Activated CD4-positive, alpha-beta T cell treated with anti-CD3 and anti-CD28 coated beads, Interleukin-2, Interleukin-6, amounts not matched to agents 100 ng/mL and 50 ng/mL, durations not matched to agents 16 hours and 8 hours (primary cell): ENCODE measurements at regions not wholly inside any gene's neighbourhood (a gene's known extent, or its start where the extent isn't known, plus 50 kb on each side); places are given as distances from the start of the nearest gene placed in this dataset.
"Not testable (repeated sequence)": the region's sequence is repeated elsewhere in the genome, so short reads cannot be mapped to it uniquely, and the experiment has no call there.

Experiments
- DNase-seq: peaks from one replicate; pipeline ENCODE4 v3.0.0-alpha.2; 2020

- DNase-seq = no peak
These were observed 442.2 kb downstream of the SLC6A15 start for GRCh38 chr12:84470361-84470760.

DNA sequence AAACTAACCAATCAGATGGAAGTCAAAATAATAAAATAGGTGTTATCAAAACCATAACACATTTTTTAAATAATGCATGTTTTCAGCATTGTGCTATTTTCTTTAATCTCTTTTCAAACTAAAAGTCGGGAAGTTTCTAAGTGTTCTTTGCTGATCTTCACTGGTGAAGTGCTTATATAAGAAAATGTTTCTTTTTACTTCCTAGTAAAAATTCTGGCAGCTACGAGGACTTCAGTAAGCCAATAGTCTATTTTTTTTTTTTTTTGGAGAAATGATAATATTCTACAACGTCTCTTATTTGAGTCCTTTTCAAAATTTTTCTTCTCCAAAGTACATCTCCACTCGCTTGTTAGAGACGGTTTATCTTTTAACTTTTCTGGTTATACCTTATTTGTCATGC is 448.0 kb downstream of the SLC6A15 start:
- DNase-seq = no peak

GRCh38 chr12:84463741-84464495 is 448.7 kb downstream of the SLC6A15 start:
- DNase-seq = no peak

DNA sequence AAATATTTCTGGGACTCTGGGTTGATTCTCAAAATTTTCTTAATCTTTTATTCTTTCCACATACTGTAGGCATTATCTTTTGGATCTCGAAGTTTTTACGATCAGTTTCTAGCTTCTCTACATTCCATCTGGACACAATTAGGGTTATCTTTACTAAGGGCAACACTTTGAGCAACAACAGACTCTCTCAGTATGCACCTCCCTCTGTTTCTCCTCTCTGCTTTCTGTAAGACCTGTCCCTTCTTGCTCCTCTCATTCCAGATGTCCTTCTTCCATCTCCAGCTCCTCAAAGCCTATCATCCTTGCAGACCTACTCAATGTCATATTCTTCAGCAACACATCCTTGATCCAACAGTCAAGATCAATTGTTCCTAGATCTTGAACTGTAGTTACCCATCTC is 457.0 kb downstream of the SLC6A15 start:
- DNase-seq = no peak

DNA sequence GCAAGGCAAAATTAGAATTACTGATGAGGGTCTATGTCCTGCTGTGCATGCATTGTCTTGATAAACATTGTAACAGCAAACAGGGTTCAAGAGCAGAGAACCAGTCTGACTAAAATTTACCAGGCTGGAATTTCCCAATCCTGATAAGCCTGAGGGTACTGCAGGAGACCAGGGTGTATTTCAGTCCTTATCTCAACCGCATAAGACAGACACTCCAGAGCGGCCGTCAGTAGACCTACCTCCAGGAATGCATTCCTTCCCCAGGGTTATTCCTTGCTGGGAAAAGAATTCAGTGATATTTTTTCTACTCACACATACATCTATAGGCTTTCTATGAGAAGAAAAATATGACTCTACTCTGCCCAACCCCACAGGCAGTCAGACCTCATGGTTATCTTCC is 466.1 kb downstream of the SLC6A15 start:
- not testable (repeated sequence) for DNase-seq

GRCh38 chr12:84436134-84436533 is 476.5 kb downstream of the SLC6A15 start:
- no peak for DNase-seq

DNA sequence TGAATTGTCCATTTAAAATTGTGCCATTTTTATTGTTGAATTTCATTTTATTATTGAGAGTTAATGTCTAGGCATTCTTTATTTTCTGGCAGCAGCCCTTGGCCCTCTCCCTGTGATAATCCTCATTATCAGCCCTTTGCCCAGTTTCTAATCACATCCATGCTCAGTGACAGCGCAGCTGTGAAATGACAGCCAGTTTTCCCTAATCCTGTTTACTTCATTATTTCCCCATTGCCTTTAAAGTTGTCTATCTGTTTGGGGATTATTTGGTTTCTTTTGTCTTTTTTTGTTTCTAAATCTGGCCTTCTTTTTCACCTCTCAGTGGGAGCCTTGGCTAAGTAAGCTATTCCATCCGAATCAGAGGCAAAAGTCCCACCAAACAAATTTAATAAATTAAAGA is 476.9 kb downstream of the SLC6A15 start:
- DNase-seq = no peak

DNA sequence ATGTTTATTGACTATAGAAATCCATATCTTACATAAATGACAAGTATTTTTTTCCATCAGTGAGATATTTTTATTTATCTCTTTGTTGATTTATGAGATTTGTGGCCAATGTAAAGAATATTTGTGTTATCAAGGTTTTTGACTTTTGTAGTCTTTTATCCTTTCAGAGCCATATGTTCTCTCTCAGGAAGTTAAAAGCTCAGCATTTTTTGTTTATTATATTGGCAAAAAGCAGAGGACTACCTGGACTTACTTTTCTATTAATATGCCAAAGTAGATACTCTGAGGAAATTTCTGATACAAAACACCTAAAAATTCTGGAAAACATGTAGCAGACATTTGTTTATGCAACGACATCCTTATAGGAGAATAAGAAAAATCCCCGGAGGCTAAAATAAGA is 490.3 kb downstream of the SLC6A15 start:
- no peak for DNase-seq

DNA sequence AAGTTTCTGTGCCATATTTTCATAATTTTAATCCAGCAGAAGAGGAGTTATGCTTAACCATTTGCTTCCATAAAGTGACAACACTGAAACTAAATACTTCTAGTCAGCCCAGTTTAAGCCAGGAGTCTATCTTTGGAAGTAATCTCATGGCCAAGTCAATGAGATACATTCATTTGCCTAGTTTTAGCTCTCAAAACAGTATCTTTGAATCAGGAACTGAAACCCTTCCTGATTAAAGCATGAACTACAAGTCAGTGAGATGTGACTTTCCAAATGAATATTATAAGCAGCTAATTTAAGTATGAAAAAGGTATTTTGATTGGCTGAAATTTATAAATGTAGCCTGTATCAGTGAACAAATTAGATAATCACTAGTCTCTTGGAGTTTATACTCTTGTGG is 491.5 kb downstream of the SLC6A15 start:
- DNase-seq = no peak

- no peak for DNase-seq
These were observed 496.0 kb downstream of the SLC6A15 start for GRCh38 chr12:84416626-84417025.

- no peak for DNase-seq
These were observed 496.7 kb downstream of the SLC6A15 start for GRCh38 chr12:84415946-84416345.

- DNase-seq = no peak
These were observed 498.9 kb downstream of the SLC6A15 start for GRCh38 chr12:84413656-84414055.

DNA sequence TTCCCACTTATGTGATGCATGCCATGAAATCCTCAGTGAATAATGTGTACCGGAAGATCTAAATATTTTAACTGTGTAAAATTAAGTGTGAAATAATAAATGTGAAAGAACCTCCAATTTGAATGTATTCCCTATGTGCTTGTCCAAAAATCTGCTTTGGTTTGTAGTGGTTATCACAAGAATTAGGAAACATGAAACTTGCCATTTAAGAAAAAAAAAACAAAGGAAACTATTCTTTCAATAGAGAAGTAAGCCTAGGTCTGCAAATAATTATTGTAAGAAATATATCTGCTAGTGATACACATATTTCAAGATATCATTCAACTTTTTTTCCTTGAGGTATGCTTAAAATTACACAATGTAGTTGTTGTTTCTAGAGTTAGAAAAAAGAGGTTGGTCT is 500.4 kb downstream of the SLC6A15 start:
- no peak for DNase-seq

- no peak for DNase-seq
These were observed 501.6 kb downstream of the SLC6A15 start for GRCh38 chr12:84411031-84411430.

GRCh38 chr12:84408936-84409335 is 503.7 kb downstream of the SLC6A15 start:
- DNase-seq = no peak

DNA sequence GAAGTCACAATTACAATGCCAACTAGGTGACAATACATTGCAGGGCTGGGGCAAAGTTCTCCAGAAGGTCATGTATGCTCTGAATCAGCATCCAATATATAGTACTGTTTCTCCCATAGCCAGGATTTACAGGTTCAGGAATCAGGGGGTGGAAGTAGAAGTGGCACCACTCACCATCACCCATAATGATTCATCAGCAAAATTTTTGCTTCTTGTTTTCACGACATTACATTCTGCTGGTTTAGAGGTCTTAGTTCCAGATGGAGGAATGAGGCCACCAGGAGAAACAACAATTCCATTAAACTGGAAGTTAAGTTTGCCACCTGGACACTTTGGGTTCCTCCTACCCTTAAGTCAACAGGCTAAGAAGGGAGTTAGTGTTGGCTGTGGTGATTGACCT is 505.9 kb downstream of the SLC6A15 start:
- DNase-seq = not testable (repeated sequence)

GRCh38 chr12:84397846-84398245 is 514.8 kb downstream of the SLC6A15 start:
- no peak for DNase-seq

DNA sequence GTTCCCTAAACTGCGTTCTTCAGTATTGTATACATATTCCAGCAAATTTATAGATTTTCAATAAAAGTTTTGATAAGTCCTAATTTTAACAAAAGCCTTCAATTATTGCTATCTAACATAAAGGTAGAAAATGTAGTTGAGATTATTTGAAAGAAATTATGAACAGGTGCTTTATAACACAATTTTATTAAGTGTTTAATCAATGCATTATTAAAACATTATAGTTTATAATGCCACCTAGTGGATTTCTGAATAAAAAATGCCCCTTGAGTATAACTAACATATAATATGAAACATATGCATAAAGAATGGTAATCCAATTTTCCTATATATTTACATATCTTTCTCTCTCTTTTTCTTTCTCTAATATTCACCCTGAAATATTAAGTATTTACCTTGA is 515.3 kb downstream of the SLC6A15 start:
- DNase-seq = no peak

GRCh38 chr12:84391176-84391575 is 521.4 kb downstream of the SLC6A15 start:
- DNase-seq = not testable (repeated sequence)

GRCh38 chr12:84384384-84384783 is 528.2 kb downstream of the SLC6A15 start:
- no peak for DNase-seq

GRCh38 chr12:84382486-84382885 is 530.1 kb downstream of the SLC6A15 start:
- not testable (repeated sequence) for DNase-seq

GRCh38 chr12:84376320-84376719 is 536.3 kb downstream of the SLC6A15 start:
- DNase-seq = no peak

GRCh38 chr12:84375449-84376170 is 537.0 kb downstream of the SLC6A15 start:
- no peak for DNase-seq

DNA sequence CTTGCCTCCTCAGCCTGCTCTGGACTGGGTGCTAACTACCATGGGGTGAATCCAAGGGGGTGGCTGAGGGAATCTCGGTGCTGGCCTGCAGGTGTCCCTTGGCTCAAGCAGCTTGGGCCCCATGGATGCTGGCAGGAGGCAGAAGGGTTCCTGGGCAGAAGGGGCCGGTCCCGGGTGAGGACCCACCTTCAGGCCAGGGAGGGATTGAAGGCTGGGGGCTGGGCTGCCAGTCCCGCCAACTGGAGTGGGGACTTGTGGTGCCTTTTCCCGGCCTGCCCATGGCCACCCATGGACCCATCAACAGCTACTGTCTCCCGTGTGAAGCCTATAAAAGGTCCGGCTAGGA is 550.1 kb downstream of the SLC6A15 start:
- no peak for DNase-seq
